ENCODE measurements at regions not wholly inside any gene's neighbourhood (a gene's known extent, or its start where the extent isn't known, plus 50 kb on each side); places are given as distances from the start of the nearest gene placed in this dataset.
"Not testable (repeated sequence)": the region's sequence is repeated elsewhere in the genome, so short reads cannot be mapped to it uniquely, and the experiment has no call there.

GRCh38 chr14:43665570-43666267 lies 841.4 kb downstream of the FSCB start:
- intact Hi-C loops (cut with DNase I), result no loop called here
- ATAC-seq (no peak), DNase-seq (no peak)

- ATAC-seq; DNase-seq; intact Hi-C loops (cut with DNase I): not testable (repeated sequence)
These were observed 851.9 kb downstream of the FSCB start for GRCh38 chr14:43655194-43655593.

GRCh38 chr14:43651896-43652295 lies 855.2 kb downstream of the FSCB start:
- DNase-seq (no peak), ATAC-seq (no peak)
- intact Hi-C loops (cut with DNase I), result no loop called here

- intact Hi-C loops (cut with DNase I), result no loop called here
- DNase-seq (no peak), ATAC-seq (no peak)
These were observed 855.8 kb downstream of the FSCB start for GRCh38 chr14:43651185-43651787.

- intact Hi-C loops (cut with DNase I), result no loop called here
- no peak for DNase-seq
- no peak for ATAC-seq
These were observed 857.6 kb downstream of the FSCB start for GRCh38 chr14:43649508-43649907.

- intact Hi-C loops (cut with DNase I), result no loop called here
- ATAC-seq, result no peak
- DNase-seq, result no peak
These were observed 859.8 kb downstream of the FSCB start for GRCh38 chr14:43647302-43647701.

- ATAC-seq (no peak), DNase-seq (no peak)
- intact Hi-C loops (cut with DNase I), result no loop called here
These were observed 866.3 kb downstream of the FSCB start for GRCh38 chr14:43640718-43641267.

- DNase-seq (no peak), ATAC-seq (no peak)
- intact Hi-C loops (cut with DNase I), result no loop called here
These were observed 881.8 kb downstream of the FSCB start for GRCh38 chr14:43625294-43625693.

GRCh38 chr14:43621282-43621681 lies 885.8 kb downstream of the FSCB start:
- intact Hi-C loops (cut with DNase I), result no loop called here
- no peak for ATAC-seq
- DNase-seq, result no peak

- intact Hi-C loops (cut with DNase I), result no loop called here
- DNase-seq, result no peak
These were observed 911.8 kb downstream of the FSCB start for GRCh38 chr14:43595096-43595772.

GRCh38 chr14:43591776-43592175 lies 915.3 kb downstream of the FSCB start:
- ATAC-seq (no peak), DNase-seq (no peak)
- intact Hi-C loops (cut with DNase I), result no loop called here

More at GRCh38 chr14:43595096-43595772, 911.8 kb downstream of the FSCB start:
- ATAC-seq, result no peak

GRCh38 chr14:43587183-43587582 lies 919.9 kb downstream of the FSCB start:
- no peak for DNase-seq
- intact Hi-C loops (cut with DNase I), result no loop called here
- no peak for ATAC-seq

GRCh38 chr14:43579671-43580070 lies 927.4 kb downstream of the FSCB start:
- intact Hi-C loops (cut with DNase I), result no loop called here
- ATAC-seq, result no peak
- DNase-seq, result no peak

- intact Hi-C loops (cut with DNase I), result no loop called here
- no peak for DNase-seq
These were observed 939.1 kb downstream of the FSCB start for GRCh38 chr14:43568022-43568421.

GRCh38 chr14:43548368-43548767 lies 958.7 kb downstream of the FSCB start:
- DNase-seq (no peak), ATAC-seq (no peak)
- intact Hi-C loops (cut with DNase I), result no loop called here

More at GRCh38 chr14:43568022-43568421, 939.1 kb downstream of the FSCB start:
- ATAC-seq, result no peak

- DNase-seq; intact Hi-C loops (cut with DNase I); ATAC-seq: not testable (repeated sequence)
These were observed 959.5 kb downstream of the FSCB start for GRCh38 chr14:43547596-43547995.

- intact Hi-C loops (cut with DNase I), result no loop called here
- ATAC-seq, result no peak
These were observed 965.7 kb downstream of the FSCB start for GRCh38 chr14:43541356-43541755.

GRCh38 chr14:43540948-43541347 lies 966.1 kb downstream of the FSCB start:
- DNase-seq (no peak), ATAC-seq (no peak)
- intact Hi-C loops (cut with DNase I), result no loop called here

More at GRCh38 chr14:43541356-43541755, 965.7 kb downstream of the FSCB start:
- no peak for DNase-seq

- ATAC-seq, result peak; percentile 47 to 51
- intact Hi-C loops (cut with DNase I), result no loop called here
These were observed 967.9 kb downstream of the FSCB start for GRCh38 chr14:43539210-43539609.

GRCh38 chr14:43535231-43535838 lies 971.7 kb downstream of the FSCB start:
- DNase-seq (no peak), ATAC-seq (no peak)

More at GRCh38 chr14:43539210-43539609, 967.9 kb downstream of the FSCB start:
- DNase-seq, result no peak

More at GRCh38 chr14:43535231-43535838, 971.7 kb downstream of the FSCB start:
- intact Hi-C loops (cut with DNase I), result no loop called here

All from left cardiac atrium (tissue), 4 donors.